SK-N-MC (cell line): ENCODE measurements at regions not wholly inside any gene's neighbourhood (a gene's known extent, or its start where the extent isn't known, plus 50 kb on each side); places are given as distances from the start of the nearest gene placed in this dataset.

Experiments used
- EZH2 ChIP-seq: fragments of 200-600 bp; sonication (generic); IDR thresholded peaks from one replicate; pipeline ENCODE4 v1.6.1; 2017; ENCODE audit warnings: antibody characterized with exemption
- POLR2AphosphoS5 ChIP-seq: IDR thresholded peaks from 2 replicates; pipeline ENCODE4 v1.6.1; 2012; ENCODE audit warnings: mild to moderate bottlenecking, low read depth, low read length, borderline replicate concordance

DNA sequence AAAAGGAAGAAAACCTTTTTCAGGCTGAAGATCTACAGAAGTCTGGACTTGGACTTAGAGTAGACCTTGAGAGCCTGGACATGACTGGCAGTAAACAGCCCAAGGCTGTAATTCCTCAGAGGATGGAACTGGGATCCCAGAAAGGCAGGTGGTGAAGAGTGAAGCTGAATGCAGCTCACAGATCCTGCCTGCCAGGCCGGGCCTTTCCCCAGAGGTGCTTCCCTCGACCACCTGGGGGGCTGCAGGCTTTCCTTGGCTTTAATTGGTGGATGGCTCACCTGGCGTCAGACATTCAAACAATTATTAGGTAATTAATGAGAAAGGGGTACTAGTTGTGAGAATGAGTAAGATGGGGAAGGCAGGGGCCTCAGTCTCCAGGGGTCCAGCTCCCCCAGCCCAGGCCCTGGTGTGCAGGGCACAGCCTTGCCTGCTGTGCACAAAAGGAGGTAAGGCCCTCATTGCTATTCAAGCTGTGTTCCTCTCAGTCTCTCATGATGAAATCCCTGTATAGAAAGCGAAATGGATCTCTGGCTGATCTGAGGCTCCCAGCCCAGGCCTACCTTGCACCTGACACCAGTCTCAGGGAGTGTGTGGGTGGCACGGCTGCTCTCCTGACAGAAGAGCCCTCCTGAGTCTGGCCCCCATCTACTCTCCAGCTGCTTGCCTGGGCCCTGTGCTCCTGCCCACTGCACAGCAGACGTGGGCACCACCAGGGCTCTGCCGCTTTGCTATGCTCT lies 63.0 kb upstream of the TCL1A start:
- TF ChIP-seq EZH2 (no peak), POLR2AphosphoS5 (no peak)
